H1 (cell line): ENCODE measurements at regions not wholly inside any gene's neighbourhood (a gene's known extent, or its start where the extent isn't known, plus 50 kb on each side); places are given as distances from the start of the nearest gene placed in this dataset.

Experiments
- CTCF ChIA-PET: fragments of 300-600 bp; sonication (Branson Sonifier 250); formaldehyde crosslinking; loops from one replicate; lab custom pipeline; 2021; ENCODE audit not compliant: partially characterized antibody; lab: Charles Lee
- POLR2A ChIA-PET: fragments of 300-600 bp; sonication (Branson Sonifier 250); formaldehyde crosslinking; loops from one replicate; lab custom pipeline; 2021; ENCODE audit warnings: inconsistent platforms; ENCODE audit not compliant: partially characterized antibody; lab: Charles Lee
- DNase-seq, 2 experiments: peaks; one replicate each; pipeline versions ENCODE4 v3.0.0 to v3.0.0-alpha.2; 2010 to 2022; ENCODE audit warnings: low spot score in 2 of 2, low read depth in 1 of 2, mixed read lengths in 1 of 2
- FAIRE-seq: peaks from 2 replicates; lab custom pipeline; 2011; peaks lifted over from hg19 to GRCh38; lab: Jason Lieb, UNC
- H2AFZ ChIP-seq: 2 replicates; pipeline ENCODE4 v1.8.1; 2012; ENCODE audit warnings: low read length, inconsistent platforms
- H2AK5ac ChIP-seq: 2 replicates; pipeline ENCODE4 v1.6.1; 2013; ENCODE audit warnings: low read depth, low read length
- H2BK120ac ChIP-seq: replicated peaks from 2 replicates; pipeline ENCODE3; 2013; ENCODE audit warnings: low read depth, low read length, inconsistent platforms
- H2BK12ac ChIP-seq: 2 replicates; pipeline ENCODE4 v1.6.1; 2013; ENCODE audit warnings: low read depth, low read length
- H2BK15ac ChIP-seq: 2 replicates; pipeline ENCODE4 v1.6.1; 2013; ENCODE audit warnings: low read length
- H2BK20ac ChIP-seq: 2 replicates; pipeline ENCODE4 v1.6.1; 2013; ENCODE audit warnings: low read length
- H2BK5ac ChIP-seq: 2 replicates; pipeline ENCODE4 v1.6.1; 2013; ENCODE audit warnings: low read depth, low read length
- H3K14ac ChIP-seq: 2 replicates; pipeline ENCODE4 v1.6.1; 2013; ENCODE audit warnings: inconsistent platforms; ENCODE audit not compliant: insufficient read length
- H3K18ac ChIP-seq: 2 replicates; pipeline ENCODE4 v1.6.1; 2013; ENCODE audit warnings: low read length; ENCODE audit errors: extremely low read depth
- H3K23ac ChIP-seq: 2 replicates; pipeline ENCODE4 v1.6.1; 2013; ENCODE audit warnings: inconsistent platforms; ENCODE audit not compliant: insufficient read length
- H3K23me2 ChIP-seq: 2 replicates; pipeline ENCODE4 v1.6.1; 2013; ENCODE audit warnings: low read depth, low read length
- H3K27ac ChIP-seq: 2 replicates; pipeline ENCODE4 v1.6.1; 2011; ENCODE audit warnings: low read depth, low read length, inconsistent platforms
- H3K27me3 ChIP-seq, 4 experiments: replicated peaks in 1 of 4; 1 replicate in 1 of 4; 2 replicates in 3 of 4; pipeline versions ENCODE4 v1.6.1 to v1.8.1; 2011 to 2013; ENCODE audit warnings: low read length in 3 of 4, mild to moderate bottlenecking in 3 of 4, inconsistent platforms in 2 of 4, mixed read lengths in 2 of 4, moderate library complexity in 1 of 4; ENCODE audit not compliant: control insufficient read depth in 3 of 4, insufficient read depth in 3 of 4; ENCODE audit errors: extremely low read depth in 1 of 4
- H3K36me3 ChIP-seq, 4 experiments: 2 replicates each; pipeline versions ENCODE4 v1.6.1 to v1.8.1; 2011 to 2013; ENCODE audit warnings: mild to moderate bottlenecking in 4 of 4, low read length in 3 of 4, moderate library complexity in 2 of 4, control low read depth in 1 of 4, inconsistent platforms in 1 of 4; ENCODE audit not compliant: insufficient read depth in 4 of 4, control insufficient read depth in 2 of 4
- H3K4ac ChIP-seq: replicated peaks from 2 replicates; pipeline ENCODE3; 2013; ENCODE audit warnings: low read length, low read depth, mixed read lengths, inconsistent platforms; ENCODE audit not compliant: insufficient read length
- H3K4me1 ChIP-seq, 4 experiments: replicated peaks in 1 of 4; 1 replicate in 1 of 4; 2 replicates in 3 of 4; pipeline versions ENCODE4 v1.6.1 to v1.8.1; 2011 to 2013; ENCODE audit warnings: low read length in 3 of 4, inconsistent platforms in 2 of 4, mixed read lengths in 1 of 4; ENCODE audit not compliant: insufficient read depth in 4 of 4, control insufficient read depth in 3 of 4
- H3K4me2 ChIP-seq, 2 experiments: 2 replicates each; pipeline versions ENCODE4 v1.6.1 to v1.8.1; 2011 to 2013; ENCODE audit warnings: low read depth in 2 of 2, low read length in 2 of 2, control low read depth in 1 of 2, inconsistent platforms in 1 of 2, mild to moderate bottlenecking in 1 of 2; ENCODE audit not compliant: insufficient read depth in 1 of 2
- H3K4me3 ChIP-seq, 4 experiments: fragments of 200-600, 300-600 bp in 1 of 4; sonication (generic), shearing (Covaris generic), sonication (Bioruptor Twin) in 1 of 4; 2 replicates each; pipeline versions ENCODE4 v1.5.1 to v1.8.1; 2011 to 2016; ENCODE audit warnings: low read length in 4 of 4, low read depth in 3 of 4, control low read depth in 2 of 4, inconsistent platforms in 2 of 4, mild to moderate bottlenecking in 2 of 4, mixed read lengths in 1 of 4, moderate library complexity in 1 of 4; ENCODE audit not compliant: insufficient read depth in 2 of 4; ENCODE audit errors: extremely low read depth in 1 of 4
- H3K56ac ChIP-seq: replicated peaks from 2 replicates; pipeline ENCODE3; 2013; ENCODE audit warnings: low read depth, mild to moderate bottlenecking, mixed read lengths, low read length, inconsistent platforms; ENCODE audit not compliant: insufficient read length
- H3K79me1 ChIP-seq: 2 replicates; pipeline ENCODE4 v1.6.1; 2013; ENCODE audit warnings: low read depth, low read length, control low read depth
- H3K79me2 ChIP-seq, 2 experiments: 2 replicates each; pipeline versions ENCODE4 v1.6.1 to v1.8.1; 2012 to 2013; ENCODE audit warnings: low read length in 2 of 2, mild to moderate bottlenecking in 2 of 2, inconsistent platforms in 1 of 2; ENCODE audit not compliant: insufficient read depth in 2 of 2, control insufficient read depth in 1 of 2
- H3K9ac ChIP-seq, 4 experiments: replicated peaks in 1 of 4; 1 replicate in 1 of 4; 2 replicates in 3 of 4; pipeline versions ENCODE4 v1.6.1 to v1.8.1; 2011 to 2013; ENCODE audit warnings: low read depth in 3 of 4, low read length in 3 of 4, control low read depth in 2 of 4, mild to moderate bottlenecking in 2 of 4, moderate library complexity in 2 of 4, inconsistent platforms in 1 of 4; ENCODE audit errors: extremely low read depth in 1 of 4
- H3K9me3 ChIP-seq, 2 experiments: 2 replicates each; pipeline versions ENCODE4 v1.6.1 to v1.8.1; 2012 to 2013; ENCODE audit warnings: mild to moderate bottlenecking in 2 of 2, moderate library complexity in 2 of 2, control low read depth in 1 of 2, inconsistent platforms in 1 of 2, low read depth in 1 of 2, low read length in 1 of 2, mixed read lengths in 1 of 2; ENCODE audit not compliant: insufficient read depth in 2 of 2
- H4K20me1 ChIP-seq, 2 experiments: replicated peaks in 1 of 2; 2 replicates each; pipeline versions ENCODE3 to v1.8.1; 2011 to 2013; ENCODE audit warnings: inconsistent platforms in 2 of 2, low read length in 2 of 2, mild to moderate bottlenecking in 1 of 2; ENCODE audit not compliant: insufficient read depth in 2 of 2, control insufficient read depth in 1 of 2
- H4K5ac ChIP-seq: 2 replicates; pipeline ENCODE4 v1.6.1; 2013; ENCODE audit warnings: low read length, low read depth, mixed read lengths, inconsistent platforms; ENCODE audit not compliant: insufficient read length
- H4K8ac ChIP-seq: 2 replicates; pipeline ENCODE4 v1.8.0; 2013; ENCODE audit warnings: mild to moderate bottlenecking, moderate library complexity, low read length, inconsistent platforms; ENCODE audit not compliant: insufficient read depth; ENCODE audit errors: extremely low read depth
- H4K91ac ChIP-seq: replicated peaks from 2 replicates; pipeline ENCODE3; 2013; ENCODE audit warnings: low read length, mixed read lengths, inconsistent platforms; ENCODE audit not compliant: insufficient read length
- CBX5 ChIP-seq: fragments of 300-800, 300-1000 bp; sonication (generic); IDR thresholded peaks from 2 replicates; pipeline ENCODE4 v1.7.1; 2016; ENCODE audit warnings: antibody characterized with exemption, low read length, low read depth
- CEBPB ChIP-seq: IDR thresholded peaks from 2 replicates; pipeline ENCODE4 v1.6.1; 2012; ENCODE audit warnings: low read depth, low read length
- EZH2 ChIP-seq: fragments of 200-600 bp; sonication (generic); IDR thresholded peaks from 2 replicates; pipeline ENCODE4 v1.7.1; 2012; ENCODE audit warnings: low read depth, mild to moderate bottlenecking, moderate library complexity, low read length, inconsistent platforms; ENCODE audit not compliant: severe bottlenecking
- KDM1A ChIP-seq: fragments of 200-600, 300-600 bp; sonication (generic); IDR thresholded peaks from 2 replicates; pipeline ENCODE4 v1.7.1; 2016; ENCODE audit warnings: mild to moderate bottlenecking, low read length, borderline replicate concordance
- POLR2AphosphoS5 ChIP-seq: IDR thresholded peaks from 2 replicates; pipeline ENCODE4 v1.6.1; 2011; ENCODE audit warnings: low read depth, low read length
- RNF2 ChIP-seq: fragments of 200-900, 300-1000 bp; sonication (generic); IDR thresholded peaks from 2 replicates; pipeline ENCODE4 v1.7.1; 2016; ENCODE audit warnings: borderline replicate concordance, low read depth, mild to moderate bottlenecking, antibody characterized with exemption, low read length; ENCODE audit not compliant: poor library complexity, severe bottlenecking; ENCODE audit errors: missing control alignments
- RXRA ChIP-seq: IDR thresholded peaks from 2 replicates; pipeline ENCODE4 v1.6.1; 2011; ENCODE audit warnings: low read depth, mild to moderate bottlenecking, low read length, moderate library complexity; ENCODE audit not compliant: insufficient read depth
- SAP30 ChIP-seq: fragments of 300-600 bp; sonication (generic); IDR thresholded peaks from 2 replicates; pipeline ENCODE4 v1.7.1; 2012; ENCODE audit warnings: low read length, moderate library complexity, mild to moderate bottlenecking, inconsistent platforms; ENCODE audit not compliant: insufficient read depth, insufficient replicate concordance
- SIN3A ChIP-seq, 2 experiments: IDR thresholded peaks in 1 of 2; conservative IDR thresholded peaks in 1 of 2; 2 replicates each; pipeline ENCODE4 v1.6.1; 2011 to 2012; ENCODE audit warnings: low read length in 2 of 2, improper control_type of control experiment in 1 of 2, low read depth in 1 of 2, mild to moderate bottlenecking in 1 of 2
- SRF ChIP-seq: IDR thresholded peaks from 2 replicates; pipeline ENCODE4 v1.6.1; 2011; ENCODE audit warnings: mild to moderate bottlenecking, low read depth, low read length, moderate library complexity
- YY1 ChIP-seq: IDR thresholded peaks from 2 replicates; pipeline ENCODE4 v1.6.1; 2011; ENCODE audit warnings: low read depth, mild to moderate bottlenecking, low read length
- WGBS, 2 experiments: shearing (Covaris generic) in 1 of 2; methylation state at CpG; one replicate each; pipeline versions ENCODE4 v1.1.6 to v1.1.7; 2013 to 2015; ENCODE audit warnings: low lambda C conversion rate in 2 of 2, mixed read lengths in 2 of 2, inconsistent platforms in 1 of 2, low coverage in 1 of 2, missing lambda C conversion rate in 1 of 2; ENCODE audit not compliant: insufficient replicate concordance in 2 of 2, insufficient coverage in 1 of 2, insufficient read length in 1 of 2; ENCODE audit errors: extremely low coverage in 1 of 2, missing lambda C conversion rate in 1 of 2; 5-methylcytosine and 5-hydroxymethylcytosine counted together
- TF ChIP-seq, protein P1 (sequence below), 3 experiments: IDR thresholded peaks; 1 replicate in 2 of 3; 2 replicates in 1 of 3; pipeline versions ENCODE4 v1.5.1 to v1.6.1; 2011; ENCODE audit warnings: low read length in 3 of 3, mild to moderate bottlenecking in 3 of 3, inconsistent platforms in 2 of 3, low read depth in 1 of 3, moderate library complexity in 1 of 3; ENCODE audit not compliant: insufficient read depth in 1 of 3; ENCODE audit errors: control extremely low read depth in 1 of 3

DNA sequence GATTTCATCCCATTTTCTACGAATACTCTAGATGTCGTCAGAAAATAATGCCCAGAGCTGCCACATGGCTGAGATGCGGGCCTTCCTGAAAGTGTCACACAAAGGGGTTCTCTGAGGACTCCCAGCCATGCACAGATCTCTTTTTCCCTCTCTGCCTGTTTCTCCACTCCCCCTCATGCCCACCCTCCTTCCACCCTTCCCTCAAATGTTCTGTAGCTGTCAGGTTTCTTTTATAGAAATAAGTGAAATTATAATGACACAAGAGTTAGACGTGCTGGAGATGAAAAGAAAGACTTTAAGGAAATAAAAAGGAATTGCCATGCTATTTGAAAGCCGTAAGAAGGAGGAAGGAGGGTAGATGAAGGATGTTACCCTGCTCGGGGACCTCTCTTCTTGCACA, 819.3 kb upstream of the CELF2 start:
- Histone ChIP-seq H3K4me2 (no peak overlapping the region), H3K4me3 (no peak overlapping the region), H3K4ac (no peak overlapping the region), H3K79me2 (no peaks in the 10 kb centered on the region), H2BK15ac (no peak overlapping the region), H2AFZ (no peak overlapping the region), H2AK5ac (no peak overlapping the region), H3K36me3 (no peaks in the 10 kb centered on the region), H4K5ac (no peak overlapping the region), H3K27ac (no peak overlapping the region), H2BK12ac (no peak overlapping the region), H3K9me3 (no peaks in the 10 kb centered on the region), H3K18ac (no peak overlapping the region), H3K9ac (no peak overlapping the region), H3K23ac (no peak overlapping the region), H3K23me2 (no peaks in the 10 kb centered on the region), H2BK120ac (no peak overlapping the region), H4K91ac (no peak overlapping the region), H3K4me1 (no peaks in the 10 kb centered on the region), H4K20me1 (no peaks in the 10 kb centered on the region), H3K79me1 (no peaks in the 10 kb centered on the region), H3K14ac (no peak overlapping the region), H2BK20ac (no peak overlapping the region), H2BK5ac (no peak overlapping the region), H3K56ac (no peak overlapping the region), H3K27me3 (no peaks in the 10 kb centered on the region), H4K8ac (no peak overlapping the region)
- POLR2A ChIA-PET = no interaction called here
- DNase-seq (no peak), FAIRE-seq (no peak)
- CTCF ChIA-PET = no interaction called here
- 95% methylated on average over 6 of the region's 6 CpGs; no CpG with 5 or more reads in 1 of the 2 experiments for WGBS, 2 experiments
- TF ChIP-seq RXRA = no peak
- TF ChIP-seq EZH2 = no peak
- TF ChIP-seq SAP30 = no peak
- TF ChIP-seq SRF = no peak
- no peak for TF ChIP-seq YY1
- TF ChIP-seq POLR2AphosphoS5 = no peak
- no peak for TF ChIP-seq RNF2
- no peak for TF ChIP-seq CEBPB
- no peak for TF ChIP-seq CBX5
- TF ChIP-seq SIN3A (conservative IDR thresholded peaks at IDR 0.05 in 1 of 2, IDR thresholded peaks at IDR 0.05 in 1 of 2; ENCODE audit: low read depth in 1 of 2, low read length in 2 of 2) = no peak
- TF ChIP-seq, protein P1, sequence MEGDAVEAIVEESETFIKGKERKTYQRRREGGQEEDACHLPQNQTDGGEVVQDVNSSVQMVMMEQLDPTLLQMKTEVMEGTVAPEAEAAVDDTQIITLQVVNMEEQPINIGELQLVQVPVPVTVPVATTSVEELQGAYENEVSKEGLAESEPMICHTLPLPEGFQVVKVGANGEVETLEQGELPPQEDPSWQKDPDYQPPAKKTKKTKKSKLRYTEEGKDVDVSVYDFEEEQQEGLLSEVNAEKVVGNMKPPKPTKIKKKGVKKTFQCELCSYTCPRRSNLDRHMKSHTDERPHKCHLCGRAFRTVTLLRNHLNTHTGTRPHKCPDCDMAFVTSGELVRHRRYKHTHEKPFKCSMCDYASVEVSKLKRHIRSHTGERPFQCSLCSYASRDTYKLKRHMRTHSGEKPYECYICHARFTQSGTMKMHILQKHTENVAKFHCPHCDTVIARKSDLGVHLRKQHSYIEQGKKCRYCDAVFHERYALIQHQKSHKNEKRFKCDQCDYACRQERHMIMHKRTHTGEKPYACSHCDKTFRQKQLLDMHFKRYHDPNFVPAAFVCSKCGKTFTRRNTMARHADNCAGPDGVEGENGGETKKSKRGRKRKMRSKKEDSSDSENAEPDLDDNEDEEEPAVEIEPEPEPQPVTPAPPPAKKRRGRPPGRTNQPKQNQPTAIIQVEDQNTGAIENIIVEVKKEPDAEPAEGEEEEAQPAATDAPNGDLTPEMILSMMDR (IDR thresholded peaks at IDR 0.05; ENCODE audit: control extremely low read depth in 1 of 3, insufficient read depth in 1 of 3, low read depth in 1 of 3, low read length in 3 of 3) = no peak
- no peak for TF ChIP-seq KDM1A
